H1 (cell line): ENCODE measurements at regions not wholly inside any gene's neighbourhood (a gene's known extent, or its start where the extent isn't known, plus 50 kb on each side); places are given as distances from the start of the nearest gene placed in this dataset.

Experiments
- CTCF ChIA-PET: fragments of 300-600 bp; sonication (Branson Sonifier 250); formaldehyde crosslinking; loops from one replicate; lab custom pipeline; 2021; ENCODE audit not compliant: partially characterized antibody; lab: Charles Lee
- POLR2A ChIA-PET: fragments of 300-600 bp; sonication (Branson Sonifier 250); formaldehyde crosslinking; loops from one replicate; lab custom pipeline; 2021; ENCODE audit warnings: inconsistent platforms; ENCODE audit not compliant: partially characterized antibody; lab: Charles Lee
- DNase-seq, 2 experiments: peaks; one replicate each; pipeline versions ENCODE4 v3.0.0 to v3.0.0-alpha.2; 2010 to 2022; ENCODE audit warnings: low spot score in 2 of 2, low read depth in 1 of 2, mixed read lengths in 1 of 2
- FAIRE-seq: peaks from 2 replicates; lab custom pipeline; 2011; peaks lifted over from hg19 to GRCh38; lab: Jason Lieb, UNC
- H2AFZ ChIP-seq: 2 replicates; pipeline ENCODE4 v1.8.1; 2012; ENCODE audit warnings: low read length, inconsistent platforms
- H2AK5ac ChIP-seq: 2 replicates; pipeline ENCODE4 v1.6.1; 2013; ENCODE audit warnings: low read depth, low read length
- H2BK120ac ChIP-seq: replicated peaks from 2 replicates; pipeline ENCODE3; 2013; ENCODE audit warnings: low read depth, low read length, inconsistent platforms
- H2BK12ac ChIP-seq: 2 replicates; pipeline ENCODE4 v1.6.1; 2013; ENCODE audit warnings: low read depth, low read length
- H2BK15ac ChIP-seq: 2 replicates; pipeline ENCODE4 v1.6.1; 2013; ENCODE audit warnings: low read length
- H2BK20ac ChIP-seq: 2 replicates; pipeline ENCODE4 v1.6.1; 2013; ENCODE audit warnings: low read length
- H2BK5ac ChIP-seq: 2 replicates; pipeline ENCODE4 v1.6.1; 2013; ENCODE audit warnings: low read depth, low read length
- H3K14ac ChIP-seq: 2 replicates; pipeline ENCODE4 v1.6.1; 2013; ENCODE audit warnings: inconsistent platforms; ENCODE audit not compliant: insufficient read length
- H3K18ac ChIP-seq: 2 replicates; pipeline ENCODE4 v1.6.1; 2013; ENCODE audit warnings: low read length; ENCODE audit errors: extremely low read depth
- H3K23ac ChIP-seq: 2 replicates; pipeline ENCODE4 v1.6.1; 2013; ENCODE audit warnings: inconsistent platforms; ENCODE audit not compliant: insufficient read length
- H3K23me2 ChIP-seq: 2 replicates; pipeline ENCODE4 v1.6.1; 2013; ENCODE audit warnings: low read depth, low read length
- H3K27ac ChIP-seq: 2 replicates; pipeline ENCODE4 v1.6.1; 2011; ENCODE audit warnings: low read depth, low read length, inconsistent platforms
- H3K27me3 ChIP-seq, 4 experiments: replicated peaks in 1 of 4; 1 replicate in 1 of 4; 2 replicates in 3 of 4; pipeline versions ENCODE4 v1.6.1 to v1.8.1; 2011 to 2013; ENCODE audit warnings: low read length in 3 of 4, mild to moderate bottlenecking in 3 of 4, inconsistent platforms in 2 of 4, mixed read lengths in 2 of 4, moderate library complexity in 1 of 4; ENCODE audit not compliant: control insufficient read depth in 3 of 4, insufficient read depth in 3 of 4; ENCODE audit errors: extremely low read depth in 1 of 4
- H3K36me3 ChIP-seq, 4 experiments: 2 replicates each; pipeline versions ENCODE4 v1.6.1 to v1.8.1; 2011 to 2013; ENCODE audit warnings: mild to moderate bottlenecking in 4 of 4, low read length in 3 of 4, moderate library complexity in 2 of 4, control low read depth in 1 of 4, inconsistent platforms in 1 of 4; ENCODE audit not compliant: insufficient read depth in 4 of 4, control insufficient read depth in 2 of 4
- H3K4ac ChIP-seq: replicated peaks from 2 replicates; pipeline ENCODE3; 2013; ENCODE audit warnings: low read length, low read depth, mixed read lengths, inconsistent platforms; ENCODE audit not compliant: insufficient read length
- H3K4me1 ChIP-seq, 4 experiments: replicated peaks in 1 of 4; 1 replicate in 1 of 4; 2 replicates in 3 of 4; pipeline versions ENCODE4 v1.6.1 to v1.8.1; 2011 to 2013; ENCODE audit warnings: low read length in 3 of 4, inconsistent platforms in 2 of 4, mixed read lengths in 1 of 4; ENCODE audit not compliant: insufficient read depth in 4 of 4, control insufficient read depth in 3 of 4
- H3K4me2 ChIP-seq, 2 experiments: 2 replicates each; pipeline versions ENCODE4 v1.6.1 to v1.8.1; 2011 to 2013; ENCODE audit warnings: low read depth in 2 of 2, low read length in 2 of 2, control low read depth in 1 of 2, inconsistent platforms in 1 of 2, mild to moderate bottlenecking in 1 of 2; ENCODE audit not compliant: insufficient read depth in 1 of 2
- H3K4me3 ChIP-seq, 4 experiments: fragments of 200-600, 300-600 bp in 1 of 4; sonication (generic), shearing (Covaris generic), sonication (Bioruptor Twin) in 1 of 4; 2 replicates each; pipeline versions ENCODE4 v1.5.1 to v1.8.1; 2011 to 2016; ENCODE audit warnings: low read length in 4 of 4, low read depth in 3 of 4, control low read depth in 2 of 4, inconsistent platforms in 2 of 4, mild to moderate bottlenecking in 2 of 4, mixed read lengths in 1 of 4, moderate library complexity in 1 of 4; ENCODE audit not compliant: insufficient read depth in 2 of 4; ENCODE audit errors: extremely low read depth in 1 of 4
- H3K56ac ChIP-seq: replicated peaks from 2 replicates; pipeline ENCODE3; 2013; ENCODE audit warnings: low read depth, mild to moderate bottlenecking, mixed read lengths, low read length, inconsistent platforms; ENCODE audit not compliant: insufficient read length
- H3K79me1 ChIP-seq: 2 replicates; pipeline ENCODE4 v1.6.1; 2013; ENCODE audit warnings: low read depth, low read length, control low read depth
- H3K79me2 ChIP-seq, 2 experiments: 2 replicates each; pipeline versions ENCODE4 v1.6.1 to v1.8.1; 2012 to 2013; ENCODE audit warnings: low read length in 2 of 2, mild to moderate bottlenecking in 2 of 2, inconsistent platforms in 1 of 2; ENCODE audit not compliant: insufficient read depth in 2 of 2, control insufficient read depth in 1 of 2
- H3K9ac ChIP-seq, 4 experiments: replicated peaks in 1 of 4; 1 replicate in 1 of 4; 2 replicates in 3 of 4; pipeline versions ENCODE4 v1.6.1 to v1.8.1; 2011 to 2013; ENCODE audit warnings: low read depth in 3 of 4, low read length in 3 of 4, control low read depth in 2 of 4, mild to moderate bottlenecking in 2 of 4, moderate library complexity in 2 of 4, inconsistent platforms in 1 of 4; ENCODE audit errors: extremely low read depth in 1 of 4
- H3K9me3 ChIP-seq, 2 experiments: 2 replicates each; pipeline versions ENCODE4 v1.6.1 to v1.8.1; 2012 to 2013; ENCODE audit warnings: mild to moderate bottlenecking in 2 of 2, moderate library complexity in 2 of 2, control low read depth in 1 of 2, inconsistent platforms in 1 of 2, low read depth in 1 of 2, low read length in 1 of 2, mixed read lengths in 1 of 2; ENCODE audit not compliant: insufficient read depth in 2 of 2
- H4K20me1 ChIP-seq, 2 experiments: replicated peaks in 1 of 2; 2 replicates each; pipeline versions ENCODE3 to v1.8.1; 2011 to 2013; ENCODE audit warnings: inconsistent platforms in 2 of 2, low read length in 2 of 2, mild to moderate bottlenecking in 1 of 2; ENCODE audit not compliant: insufficient read depth in 2 of 2, control insufficient read depth in 1 of 2
- H4K5ac ChIP-seq: 2 replicates; pipeline ENCODE4 v1.6.1; 2013; ENCODE audit warnings: low read length, low read depth, mixed read lengths, inconsistent platforms; ENCODE audit not compliant: insufficient read length
- H4K8ac ChIP-seq: 2 replicates; pipeline ENCODE4 v1.8.0; 2013; ENCODE audit warnings: mild to moderate bottlenecking, moderate library complexity, low read length, inconsistent platforms; ENCODE audit not compliant: insufficient read depth; ENCODE audit errors: extremely low read depth
- H4K91ac ChIP-seq: replicated peaks from 2 replicates; pipeline ENCODE3; 2013; ENCODE audit warnings: low read length, mixed read lengths, inconsistent platforms; ENCODE audit not compliant: insufficient read length
- CEBPB ChIP-seq: IDR thresholded peaks from 2 replicates; pipeline ENCODE4 v1.6.1; 2012; ENCODE audit warnings: low read depth, low read length
- CHD1 ChIP-seq: IDR thresholded peaks from 2 replicates; pipeline ENCODE4 v1.6.1; 2012; ENCODE audit warnings: low read depth, low read length, improper control_type of control experiment
- GABPA ChIP-seq: IDR thresholded peaks from 2 replicates; pipeline ENCODE4 v1.6.1; 2011; ENCODE audit warnings: mild to moderate bottlenecking, low read length, moderate library complexity, borderline replicate concordance; ENCODE audit not compliant: insufficient read depth
- GTF2F1 ChIP-seq: IDR thresholded peaks from 2 replicates; pipeline ENCODE4 v1.6.1; 2012; ENCODE audit warnings: low read depth, low read length, improper control_type of control experiment, borderline replicate concordance
- JUN ChIP-seq: IDR thresholded peaks from 2 replicates; pipeline ENCODE4 v1.6.1; 2011; ENCODE audit warnings: low read depth, mild to moderate bottlenecking, improper control_type of control experiment, low read length
- KDM5A ChIP-seq: fragments of 200-600 bp; IDR thresholded peaks from 2 replicates; pipeline ENCODE4 v1.7.1; 2012; ENCODE audit warnings: mild to moderate bottlenecking, low read length, inconsistent platforms, mixed read lengths
- MAFK ChIP-seq: IDR thresholded peaks from 2 replicates; pipeline ENCODE4 v1.6.1; 2012; ENCODE audit warnings: low read depth, mild to moderate bottlenecking, improper control_type of control experiment, low read length
- MAX ChIP-seq: IDR thresholded peaks from 2 replicates; pipeline ENCODE4 v1.6.1; 2012; ENCODE audit warnings: inconsistent platforms
- SAP30 ChIP-seq: fragments of 300-600 bp; sonication (generic); IDR thresholded peaks from 2 replicates; pipeline ENCODE4 v1.7.1; 2012; ENCODE audit warnings: low read length, moderate library complexity, mild to moderate bottlenecking, inconsistent platforms; ENCODE audit not compliant: insufficient read depth, insufficient replicate concordance
- SIN3A ChIP-seq, 2 experiments: IDR thresholded peaks in 1 of 2; conservative IDR thresholded peaks in 1 of 2; 2 replicates each; pipeline ENCODE4 v1.6.1; 2011 to 2012; ENCODE audit warnings: low read length in 2 of 2, improper control_type of control experiment in 1 of 2, low read depth in 1 of 2, mild to moderate bottlenecking in 1 of 2
- SP1 ChIP-seq: IDR thresholded peaks from 2 replicates; pipeline ENCODE4 v1.6.1; 2011; ENCODE audit warnings: low read depth, low read length
- SP2 ChIP-seq: IDR thresholded peaks from 2 replicates; pipeline ENCODE4 v1.6.1; 2012; ENCODE audit warnings: mild to moderate bottlenecking, low read length, inconsistent platforms
- SRF ChIP-seq: IDR thresholded peaks from 2 replicates; pipeline ENCODE4 v1.6.1; 2011; ENCODE audit warnings: mild to moderate bottlenecking, low read depth, low read length, moderate library complexity
- TAF1 ChIP-seq: IDR thresholded peaks from 2 replicates; pipeline ENCODE4 v1.6.1; 2011; ENCODE audit warnings: mild to moderate bottlenecking, low read depth, low read length
- TCF12 ChIP-seq: IDR thresholded peaks from 2 replicates; pipeline ENCODE4 v1.6.1; 2011; ENCODE audit warnings: low read depth, mild to moderate bottlenecking, low read length
- WGBS, 2 experiments: shearing (Covaris generic) in 1 of 2; methylation state at CpG; one replicate each; pipeline versions ENCODE4 v1.1.6 to v1.1.7; 2013 to 2015; ENCODE audit warnings: low lambda C conversion rate in 2 of 2, mixed read lengths in 2 of 2, inconsistent platforms in 1 of 2, low coverage in 1 of 2, missing lambda C conversion rate in 1 of 2; ENCODE audit not compliant: insufficient replicate concordance in 2 of 2, insufficient coverage in 1 of 2, insufficient read length in 1 of 2; ENCODE audit errors: extremely low coverage in 1 of 2, missing lambda C conversion rate in 1 of 2; 5-methylcytosine and 5-hydroxymethylcytosine counted together
- TF ChIP-seq, protein P1 (sequence below): IDR thresholded peaks from 2 replicates; pipeline ENCODE4 v1.6.1; 2012; ENCODE audit warnings: inconsistent platforms

DNA sequence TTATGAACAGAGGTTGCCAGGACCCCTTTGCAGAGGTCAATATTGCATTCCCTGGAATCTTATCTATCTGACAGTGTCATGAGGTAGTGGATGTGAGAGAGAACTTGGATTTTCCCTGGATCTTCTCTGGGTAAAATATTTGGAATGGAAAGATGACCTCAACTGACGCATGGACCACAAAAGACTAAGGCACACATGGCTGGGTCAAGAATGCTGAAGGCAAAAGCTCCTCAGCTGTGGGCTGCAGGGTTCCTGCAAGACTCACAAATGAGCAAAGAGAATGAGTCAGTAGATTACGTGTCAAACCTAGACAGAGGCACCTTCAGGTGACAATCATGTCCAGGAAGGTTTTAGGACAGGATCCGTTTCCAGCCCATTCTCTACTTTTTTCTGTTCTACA is 484.0 kb downstream of the C6orf118 start:
- POLR2A ChIA-PET, result no interaction called here
- Histone ChIP-seq H2BK120ac (no peak overlapping the region), H3K9me3 (no peaks in the 10 kb centered on the region), H2BK15ac (no peak overlapping the region), H4K8ac (no peak overlapping the region), H3K27ac (no peak overlapping the region), H2BK5ac (no peak overlapping the region), H3K56ac (no peak overlapping the region), H3K79me2 (no peaks in the 10 kb centered on the region), H3K4me2 (no peak overlapping the region), H3K9ac (no peak overlapping the region), H3K23ac (no peak overlapping the region), H3K4ac (no peak overlapping the region), H3K27me3 (no peaks in the 10 kb centered on the region), H3K23me2 (no peaks in the 10 kb centered on the region), H2AK5ac (no peak overlapping the region), H3K36me3 (no peaks in the 10 kb centered on the region), H2BK12ac (no peak overlapping the region), H3K4me3 (no peak overlapping the region), H4K20me1 (no peaks in the 10 kb centered on the region), H2AFZ (no peak overlapping the region), H3K4me1 (no peaks in the 10 kb centered on the region), H4K5ac (no peak overlapping the region), H3K18ac (no peak overlapping the region), H2BK20ac (no peak overlapping the region), H4K91ac (no peak overlapping the region), H3K14ac (no peak overlapping the region), H3K79me1 (no peaks in the 10 kb centered on the region)
- FAIRE-seq (no peak), DNase-seq (no peak)
- 95% methylated on average over 3 of the region's 3 CpGs; no CpG with 5 or more reads in 1 of the 2 experiments for WGBS, 2 experiments
- CTCF ChIA-PET, result no interaction called here
- TF ChIP-seq GABPA (no peak), SRF (no peak), TCF12 (no peak), MAFK (no peak), SP1 (no peak), TAF1 (no peak), CHD1 (no peak), GTF2F1 (no peak), MAX (no peak), CEBPB (no peak), JUN (no peak), SAP30 (no peak), SP2 (no peak), KDM5A (no peak), SIN3A (conservative IDR thresholded peaks at IDR 0.05 in 1 of 2, IDR thresholded peaks at IDR 0.05 in 1 of 2; ENCODE audit: low read depth in 1 of 2, low read length in 2 of 2) (no peak)
- TF ChIP-seq, protein P1, sequence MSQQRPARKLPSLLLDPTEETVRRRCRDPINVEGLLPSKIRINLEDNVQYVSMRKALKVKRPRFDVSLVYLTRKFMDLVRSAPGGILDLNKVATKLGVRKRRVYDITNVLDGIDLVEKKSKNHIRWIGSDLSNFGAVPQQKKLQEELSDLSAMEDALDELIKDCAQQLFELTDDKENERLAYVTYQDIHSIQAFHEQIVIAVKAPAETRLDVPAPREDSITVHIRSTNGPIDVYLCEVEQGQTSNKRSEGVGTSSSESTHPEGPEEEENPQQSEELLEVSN, result no peak
